Spleen (tissue), 7 donors: ENCODE measurements at regions not wholly inside any gene's neighbourhood (a gene's known extent, or its start where the extent isn't known, plus 50 kb on each side); places are given as distances from the start of the nearest gene placed in this dataset.
"Not testable (repeated sequence)": the region's sequence is repeated elsewhere in the genome, so short reads cannot be mapped to it uniquely, and the experiment has no call there.

Experiments
- POLR2A ChIP-seq, 3 donors: fragments of 450-650 bp; IDR thresholded peaks; one replicate each; pipeline ENCODE4 v1.5.1; 2017; ENCODE audit warnings: antibody characterized with exemption in 3 of 3, mild to moderate bottlenecking in 1 of 3
- POLR2AphosphoS5 ChIP-seq, 3 donors: sonication (generic); formaldehyde crosslinking; IDR thresholded peaks; one replicate each; pipeline ENCODE4 v1.5.1; 2017; ENCODE audit warnings: antibody characterized with exemption in 3 of 3
- TF ChIP-seq, protein P1 (sequence below), 11 experiments: fragments of 200-600 bp in 7 of 11; fragments of 450-650 bp in 4 of 11; sonication (generic) in 4 of 11; IDR thresholded peaks in 8 of 11; conservative IDR thresholded peaks in 3 of 11; 1 replicate in 7 of 11; 2 replicates in 4 of 11; pipeline versions ENCODE4 v1.4.0 to v1.8.0; 2016 to 2021; ENCODE audit warnings: antibody characterized with exemption in 11 of 11, inconsistent platforms in 4 of 11, mild to moderate bottlenecking in 1 of 11
- donor health status: DM: no; HTN: no; CAD: no; lungs with moderate emphysema.
- donor health status: DM: no; HTN: no; CAD: no.
- donor health status: DM: no; HTN: no; CAD: no.

DNA sequence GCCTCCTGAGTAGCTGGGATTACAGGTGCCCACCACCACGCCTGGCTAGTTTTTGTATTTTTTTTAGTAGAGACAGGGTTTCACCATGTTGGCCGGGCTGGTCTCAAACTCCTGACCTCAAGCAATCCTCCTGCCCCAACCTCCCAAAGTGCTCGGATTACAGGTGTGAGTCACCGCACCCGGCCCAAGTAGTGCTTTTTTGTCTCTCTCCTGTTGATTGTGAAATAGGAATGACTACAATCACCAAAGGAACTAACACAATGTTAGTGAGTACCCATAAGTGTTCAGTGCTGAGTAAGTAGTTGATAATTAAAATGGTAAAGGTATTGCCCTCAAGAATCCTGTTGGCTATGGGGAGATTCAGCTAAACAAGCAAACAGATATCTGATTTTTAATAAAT is 294.1 kb upstream of the LYZL1 start:
- TF ChIP-seq, protein P1, sequence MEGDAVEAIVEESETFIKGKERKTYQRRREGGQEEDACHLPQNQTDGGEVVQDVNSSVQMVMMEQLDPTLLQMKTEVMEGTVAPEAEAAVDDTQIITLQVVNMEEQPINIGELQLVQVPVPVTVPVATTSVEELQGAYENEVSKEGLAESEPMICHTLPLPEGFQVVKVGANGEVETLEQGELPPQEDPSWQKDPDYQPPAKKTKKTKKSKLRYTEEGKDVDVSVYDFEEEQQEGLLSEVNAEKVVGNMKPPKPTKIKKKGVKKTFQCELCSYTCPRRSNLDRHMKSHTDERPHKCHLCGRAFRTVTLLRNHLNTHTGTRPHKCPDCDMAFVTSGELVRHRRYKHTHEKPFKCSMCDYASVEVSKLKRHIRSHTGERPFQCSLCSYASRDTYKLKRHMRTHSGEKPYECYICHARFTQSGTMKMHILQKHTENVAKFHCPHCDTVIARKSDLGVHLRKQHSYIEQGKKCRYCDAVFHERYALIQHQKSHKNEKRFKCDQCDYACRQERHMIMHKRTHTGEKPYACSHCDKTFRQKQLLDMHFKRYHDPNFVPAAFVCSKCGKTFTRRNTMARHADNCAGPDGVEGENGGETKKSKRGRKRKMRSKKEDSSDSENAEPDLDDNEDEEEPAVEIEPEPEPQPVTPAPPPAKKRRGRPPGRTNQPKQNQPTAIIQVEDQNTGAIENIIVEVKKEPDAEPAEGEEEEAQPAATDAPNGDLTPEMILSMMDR (IDR thresholded peaks at IDR 0.05 in 8 of 11, conservative IDR thresholded peaks at IDR 0.05 in 3 of 11), result not testable (repeated sequence)
- not testable (repeated sequence) for TF ChIP-seq POLR2A, POLR2AphosphoS5 (IDR thresholded peaks at IDR 0.05)
